Uterus (tissue), 2 donors: ENCODE measurements at regions not wholly inside any gene's neighbourhood (a gene's known extent, or its start where the extent isn't known, plus 50 kb on each side); places are given as distances from the start of the nearest gene placed in this dataset.

ENCODE experiments used
- CTCF ChIP-seq, 4 experiments: fragments of 200-600 bp in 2 of 4; fragments of 450-650 bp in 2 of 4; sonication (generic) in 2 of 4; IDR thresholded peaks; one replicate each; pipeline ENCODE4 v1.5.1; 2016 to 2019; ENCODE audit warnings: antibody characterized with exemption in 4 of 4, mild to moderate bottlenecking in 2 of 4, moderate library complexity in 1 of 4
- POLR2A ChIP-seq, 2 donors: fragments of 450-650 bp; IDR thresholded peaks; one replicate each; pipeline ENCODE4 v1.6.1; 2016; ENCODE audit warnings: antibody characterized with exemption in 2 of 2, mild to moderate bottlenecking in 1 of 2, moderate library complexity in 1 of 2

GRCh38 chr15:38672814-38673670, 108.4 kb upstream of the RASGRP1 start:
- TF ChIP-seq CTCF (IDR thresholded peaks at IDR 0.05) (no peak), POLR2A (IDR thresholded peaks at IDR 0.05) (no peak)
